ENCODE measurements at regions not wholly inside any gene's neighbourhood (a gene's known extent, or its start where the extent isn't known, plus 50 kb on each side); places are given as distances from the start of the nearest gene placed in this dataset.

DNA sequence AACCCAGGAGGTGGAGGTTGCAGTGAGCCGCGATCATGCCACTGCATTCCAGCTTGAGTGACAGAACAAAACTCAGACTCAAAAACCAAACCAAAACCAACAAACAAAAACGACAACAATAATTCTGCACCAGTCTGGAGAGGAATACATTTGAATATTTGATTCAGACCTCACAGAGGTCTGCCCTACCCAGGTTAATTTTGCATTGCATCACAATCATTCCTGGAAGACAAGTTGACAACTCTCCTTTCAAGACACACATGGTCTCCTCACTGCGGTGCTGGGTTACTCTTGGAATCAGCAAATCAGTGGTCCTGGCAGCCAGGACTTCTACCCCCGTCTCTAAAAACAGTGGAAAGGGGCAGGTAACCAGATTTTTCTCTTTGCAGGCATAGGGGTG is 79.9 kb upstream of the TMTC4 start:
- no peak overlapping the region for H3K4me3 ChIP-seq (ENCODE audit: low read depth, low read length)
- TF ChIP-seq, protein P1, sequence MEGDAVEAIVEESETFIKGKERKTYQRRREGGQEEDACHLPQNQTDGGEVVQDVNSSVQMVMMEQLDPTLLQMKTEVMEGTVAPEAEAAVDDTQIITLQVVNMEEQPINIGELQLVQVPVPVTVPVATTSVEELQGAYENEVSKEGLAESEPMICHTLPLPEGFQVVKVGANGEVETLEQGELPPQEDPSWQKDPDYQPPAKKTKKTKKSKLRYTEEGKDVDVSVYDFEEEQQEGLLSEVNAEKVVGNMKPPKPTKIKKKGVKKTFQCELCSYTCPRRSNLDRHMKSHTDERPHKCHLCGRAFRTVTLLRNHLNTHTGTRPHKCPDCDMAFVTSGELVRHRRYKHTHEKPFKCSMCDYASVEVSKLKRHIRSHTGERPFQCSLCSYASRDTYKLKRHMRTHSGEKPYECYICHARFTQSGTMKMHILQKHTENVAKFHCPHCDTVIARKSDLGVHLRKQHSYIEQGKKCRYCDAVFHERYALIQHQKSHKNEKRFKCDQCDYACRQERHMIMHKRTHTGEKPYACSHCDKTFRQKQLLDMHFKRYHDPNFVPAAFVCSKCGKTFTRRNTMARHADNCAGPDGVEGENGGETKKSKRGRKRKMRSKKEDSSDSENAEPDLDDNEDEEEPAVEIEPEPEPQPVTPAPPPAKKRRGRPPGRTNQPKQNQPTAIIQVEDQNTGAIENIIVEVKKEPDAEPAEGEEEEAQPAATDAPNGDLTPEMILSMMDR (IDR thresholded peaks at IDR 0.05; ENCODE audit: low read depth, low read length): no peak

DNA sequence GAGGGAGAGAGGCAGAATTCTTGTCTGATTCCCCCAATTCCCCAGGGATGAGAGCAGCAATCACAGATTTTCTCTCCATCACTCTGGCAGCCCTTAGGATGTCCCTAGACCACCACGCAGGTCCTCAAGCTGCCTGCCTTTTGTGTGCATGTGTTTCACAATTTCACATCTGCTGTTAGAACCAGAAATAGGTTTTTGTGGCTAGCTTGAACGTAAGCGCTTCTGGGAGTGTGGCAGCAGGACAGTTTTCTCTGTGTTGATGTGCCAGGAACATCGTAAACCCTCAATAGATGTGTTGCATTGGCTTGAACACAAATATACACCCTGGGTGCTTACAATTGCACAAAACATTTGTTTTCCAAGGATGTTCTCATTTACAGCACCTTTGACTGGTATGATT is 78.8 kb upstream of the TMTC4 start:
- TF ChIP-seq, protein P1 (IDR thresholded peaks at IDR 0.05; ENCODE audit: low read depth, low read length): no peak
- H3K4me3 ChIP-seq (ENCODE audit: low read depth, low read length): no peak overlapping the region

DNA sequence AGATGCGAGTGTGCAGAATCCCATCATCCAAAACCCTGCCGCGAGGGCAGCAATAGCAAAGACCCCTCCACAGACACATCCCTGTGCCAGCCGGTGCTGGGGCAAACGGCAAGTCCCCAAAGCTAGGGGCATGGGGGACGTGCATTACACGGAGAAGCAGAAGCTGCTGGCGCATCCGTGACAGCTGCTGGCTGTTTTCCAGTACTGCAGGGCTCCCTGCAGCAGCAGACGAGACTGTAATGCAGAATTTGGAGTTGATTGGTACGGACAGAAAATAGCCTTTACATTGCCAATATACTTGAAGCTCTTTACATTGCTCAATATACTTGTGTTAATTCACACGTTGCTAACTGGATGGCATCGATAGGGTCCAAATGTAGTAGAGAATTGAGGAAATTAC is 77.2 kb upstream of the TMTC4 start:
- H3K4me3 ChIP-seq (ENCODE audit: low read depth, low read length): no peak overlapping the region
- TF ChIP-seq, protein P1 (IDR thresholded peaks at IDR 0.05; ENCODE audit: low read depth, low read length): no peak

DNA sequence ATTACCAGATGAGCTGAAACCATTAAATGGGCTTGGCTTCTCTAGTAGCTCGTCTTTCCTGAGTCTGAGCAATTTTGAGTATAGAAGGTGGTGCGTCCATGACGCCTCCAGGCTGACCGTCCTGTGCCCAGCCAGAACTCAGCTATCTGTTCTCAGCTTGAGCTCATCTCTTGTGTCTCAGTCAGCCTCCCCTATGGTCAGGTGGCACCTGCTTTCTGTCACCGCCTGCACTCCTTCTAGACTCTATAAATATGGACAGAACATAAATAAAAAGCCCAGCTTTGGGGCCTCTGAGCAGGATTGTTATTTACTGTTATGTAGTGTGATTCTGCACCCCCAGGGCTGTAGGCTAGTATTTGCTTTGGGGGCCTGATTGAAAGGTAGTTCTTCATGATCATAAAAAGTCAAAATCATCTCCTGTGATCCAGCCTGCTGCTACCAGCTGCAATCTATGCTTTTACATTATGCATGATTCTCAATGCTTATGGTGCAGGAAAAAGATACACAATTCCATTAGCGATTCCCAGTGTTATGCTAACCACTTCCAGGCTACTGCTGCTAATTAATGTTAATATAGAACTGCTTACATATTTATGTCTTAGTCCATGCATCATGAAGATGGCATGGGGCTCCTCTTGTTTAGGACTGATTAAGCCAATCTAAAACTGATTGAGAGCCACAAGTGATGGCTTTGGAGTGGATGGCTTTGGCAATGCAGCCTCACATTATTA is 72.5 kb upstream of the TMTC4 start:
- TF ChIP-seq, protein P1 (IDR thresholded peaks at IDR 0.05; ENCODE audit: low read depth, low read length): no peak
- no peak overlapping the region for H3K4me3 ChIP-seq (ENCODE audit: low read depth, low read length)

DNA sequence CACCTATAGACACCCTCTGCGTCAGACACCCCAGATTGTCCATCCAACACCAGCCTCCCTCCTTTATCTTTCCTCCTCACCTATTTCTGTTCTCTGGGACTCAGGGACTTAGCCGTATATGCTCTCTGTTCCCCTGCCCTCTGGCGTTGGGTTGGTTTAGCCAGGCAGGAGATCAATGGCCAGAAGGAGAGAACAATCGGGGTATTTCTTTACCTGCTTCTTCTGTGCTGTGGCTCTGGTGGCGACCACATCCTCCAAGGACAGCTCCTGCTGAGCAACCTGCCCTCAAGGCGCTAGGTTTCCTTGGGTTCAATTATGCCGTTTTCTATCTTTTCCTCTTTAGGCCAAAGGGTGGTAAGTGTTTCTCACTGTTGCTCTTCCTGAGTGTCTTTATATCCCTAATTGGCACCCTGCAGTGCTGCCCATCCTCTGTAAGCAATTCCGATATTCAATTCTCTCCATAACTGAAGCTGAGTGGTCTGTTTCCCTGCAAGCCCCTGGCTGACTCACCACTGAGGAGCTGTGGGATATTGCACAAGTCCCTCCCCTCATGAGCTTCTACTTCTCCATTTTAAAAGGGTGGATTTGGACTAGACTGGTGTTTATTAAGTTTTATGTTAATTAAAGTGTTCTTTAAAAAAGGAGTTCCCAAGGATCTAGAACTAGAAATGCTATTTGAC is 63.7 kb upstream of the TMTC4 start:
- TF ChIP-seq, protein P1 (IDR thresholded peaks at IDR 0.05; ENCODE audit: low read depth, low read length): no peak
- H3K4me3 ChIP-seq (ENCODE audit: low read depth, low read length): no peak overlapping the region

DNA sequence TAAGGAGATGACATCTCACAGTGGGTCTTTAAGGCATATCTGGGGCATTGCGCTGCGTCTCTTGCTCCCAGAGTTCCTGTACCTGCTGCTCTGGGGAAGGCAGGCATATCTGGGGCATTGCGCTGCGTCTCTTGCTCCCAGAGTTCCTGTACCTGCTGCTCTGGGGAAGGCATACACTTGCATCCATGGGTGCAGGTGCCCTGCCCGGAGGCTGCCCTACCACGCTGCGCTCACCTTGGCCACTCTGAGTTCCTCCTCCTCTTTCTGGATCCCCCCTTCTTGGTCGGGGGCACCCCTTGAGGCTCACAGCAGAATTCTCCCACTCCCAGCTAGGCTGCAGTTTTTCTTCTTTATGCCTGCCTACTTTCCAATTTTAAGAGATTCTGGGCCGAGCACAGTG is 60.9 kb upstream of the TMTC4 start:
- H3K4me3 ChIP-seq (ENCODE audit: low read depth, low read length): no peak overlapping the region
- TF ChIP-seq, protein P1 (IDR thresholded peaks at IDR 0.05; ENCODE audit: low read depth, low read length): no peak

DNA sequence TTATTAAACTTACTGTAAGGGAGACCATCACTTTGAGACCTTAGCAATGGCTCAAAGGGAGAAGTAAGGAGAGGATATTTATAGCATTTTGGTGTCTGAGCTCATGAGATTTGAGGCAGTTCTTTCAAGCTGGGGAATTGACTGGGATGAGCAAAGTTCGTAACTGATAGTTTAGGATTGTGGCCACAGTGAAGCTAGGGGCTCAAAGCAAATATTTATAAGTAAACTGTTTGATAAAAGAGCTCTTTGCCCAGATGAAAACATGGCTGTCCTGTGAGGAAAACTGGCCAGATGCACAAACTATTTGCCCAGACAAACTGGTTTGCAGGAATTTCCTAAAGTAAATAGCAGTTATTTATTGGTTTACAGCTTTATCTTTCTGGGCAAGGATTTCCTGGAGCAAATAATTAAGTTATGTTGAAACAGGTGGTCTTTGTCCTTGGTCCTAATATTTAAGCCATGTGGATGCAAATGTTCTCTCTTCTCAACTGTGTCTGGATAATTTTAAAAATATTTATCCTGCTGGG is 59.7 kb upstream of the TMTC4 start:
- TF ChIP-seq, protein P1 (IDR thresholded peaks at IDR 0.05; ENCODE audit: low read depth, low read length): no peak

More for the DNA sequence above, 59.7 kb upstream of the TMTC4 start:
- no peak overlapping the region for H3K4me3 ChIP-seq (ENCODE audit: low read depth, low read length)
